SHP77 treated with DMSO at 0.1 percent for 48 hours (cell line): ENCODE measurements at regions not wholly inside any gene's neighbourhood (a gene's known extent, or its start where the extent isn't known, plus 50 kb on each side); places are given as distances from the start of the nearest gene placed in this dataset.
"Not testable (repeated sequence)": the region's sequence is repeated elsewhere in the genome, so short reads cannot be mapped to it uniquely, and the experiment has no call there.

Experiments used
- DNase-seq: peaks from one replicate; lab custom pipeline; 2025; lab: John Stamatoyannopoulos, UW

GRCh38 chr14:51444353-51445000 lies 204.4 kb downstream of the TMX1 start:
- no peak for DNase-seq

- no peak for DNase-seq
Observed at GRCh38 chr14:51445001-51445390, 204.9 kb downstream of the TMX1 start.

- no peak for DNase-seq
Observed at GRCh38 chr14:51446771-51447170, 204.9 kb upstream of the FRMD6 start.

GRCh38 chr14:51447411-51447810 lies 204.3 kb upstream of the FRMD6 start:
- DNase-seq, result no peak

GRCh38 chr14:51448831-51449670 lies 202.7 kb upstream of the FRMD6 start:
- no peak for DNase-seq

- no peak for DNase-seq
Observed at GRCh38 chr14:51449681-51450080, 202.0 kb upstream of the FRMD6 start.

GRCh38 chr14:51451561-51451960 lies 200.1 kb upstream of the FRMD6 start:
- DNase-seq, result no peak

- no peak for DNase-seq
Observed at GRCh38 chr14:51453869-51454268, 197.8 kb upstream of the FRMD6 start.

GRCh38 chr14:51454351-51454750 lies 197.4 kb upstream of the FRMD6 start:
- DNase-seq, result no peak

GRCh38 chr14:51455041-51455835 lies 196.5 kb upstream of the FRMD6 start:
- DNase-seq, result no peak

GRCh38 chr14:51457843-51458562 lies 193.7 kb upstream of the FRMD6 start:
- DNase-seq, result no peak

GRCh38 chr14:51458563-51458955 lies 193.2 kb upstream of the FRMD6 start:
- DNase-seq, result no peak

GRCh38 chr14:51460011-51460410 lies 191.7 kb upstream of the FRMD6 start:
- no peak for DNase-seq

- no peak for DNase-seq
Observed at GRCh38 chr14:51462182-51462581, 189.5 kb upstream of the FRMD6 start.

GRCh38 chr14:51462706-51463105 lies 189.0 kb upstream of the FRMD6 start:
- DNase-seq, result no peak

- DNase-seq, result no peak
Observed at GRCh38 chr14:51463461-51463860, 188.2 kb upstream of the FRMD6 start.

- DNase-seq, result no peak
Observed at GRCh38 chr14:51464411-51464810, 187.3 kb upstream of the FRMD6 start.

- DNase-seq, result no peak
Observed at GRCh38 chr14:51465486-51465885, 186.2 kb upstream of the FRMD6 start.

GRCh38 chr14:51467392-51467791 lies 184.3 kb upstream of the FRMD6 start:
- DNase-seq, result not testable (repeated sequence)

GRCh38 chr14:51468523-51468922 lies 183.2 kb upstream of the FRMD6 start:
- DNase-seq, result no peak

GRCh38 chr14:51472881-51473280 lies 178.8 kb upstream of the FRMD6 start:
- DNase-seq, result no peak

GRCh38 chr14:51473351-51473750 lies 178.4 kb upstream of the FRMD6 start:
- no peak for DNase-seq
